ENCODE measurements at regions not wholly inside any gene's neighbourhood (a gene's known extent, or its start where the extent isn't known, plus 50 kb on each side); places are given as distances from the start of the nearest gene placed in this dataset.

- TF ChIP-seq CTCF (IDR thresholded peaks at IDR 0.05 in 4 of 5, conservative IDR thresholded peaks at IDR 0.05 in 1 of 5) (no peak), POLR2A (IDR thresholded peaks at IDR 0.05) (no peak)
Measured at GRCh38 chr10:85535926-85536325, 830.7 kb downstream of the GRID1 start.
